ENCODE measurements at regions not wholly inside any gene's neighbourhood (a gene's known extent, or its start where the extent isn't known, plus 50 kb on each side); places are given as distances from the start of the nearest gene placed in this dataset.
A peak's percentile ranks its signal among the peaks of the same experiment; 100 is the strongest.

DNA sequence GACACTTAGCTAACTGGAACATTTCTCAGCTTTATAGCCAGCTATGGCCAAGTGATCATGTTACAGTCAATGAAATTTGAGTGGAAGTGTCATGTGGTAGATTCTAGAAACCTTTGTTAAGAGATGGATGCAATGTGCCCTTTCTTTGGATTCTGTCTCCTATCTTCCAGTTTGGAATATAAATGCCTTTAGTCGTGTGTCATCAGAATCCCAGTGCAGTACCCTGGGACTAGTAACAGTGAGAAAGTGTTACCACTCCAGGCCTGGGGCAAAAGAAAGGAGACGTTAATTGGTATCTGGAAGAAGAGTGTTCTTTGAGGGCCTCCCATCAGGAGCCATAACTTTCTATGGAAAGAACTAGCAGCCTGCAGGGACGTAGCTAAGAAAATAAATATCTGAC, 149.6 kb downstream of the SNX18 start:
- 63 to 75% methylated on average over 3 of the region's 3 CpGs for WGBS, 2 donors (ENCODE audit: low coverage in 1 of 2)

GRCh38 chr5:54663866-54664265, 146.3 kb downstream of the SNX18 start:
- H3K9me3 ChIP-seq, result peaks cover 0 to 4% (median 0%) of the 10 kb centered on the region in 3 donors
- no peak overlapping the region for H3K4me3 ChIP-seq
- H3K27ac ChIP-seq, result no peak overlapping the region
- no peaks in the 10 kb centered on the region for H3K27me3 ChIP-seq
- H3K4me1 ChIP-seq, result peaks cover 0 to 14% (median 0%) of the 10 kb centered on the region in 3 donors
- TF ChIP-seq POLR2AphosphoS5 (IDR thresholded peaks at IDR 0.05) (peak; percentile 84), CTCF (IDR thresholded peaks at IDR 0.05) (no peak)
- peak; percentile 82 for ATAC-seq
- WGBS, 2 donors (ENCODE audit: low coverage in 1 of 2), result 28 to 43% methylated on average over 5 of the region's 5 CpGs
- no peaks in the 10 kb centered on the region for H3K36me3 ChIP-seq

More for the DNA sequence above, 149.6 kb downstream of the SNX18 start:
- Histone ChIP-seq H3K27ac (no peak overlapping the region), H3K9me3 (peaks cover 0 to 4% (median 0%) of the 10 kb centered on the region in 3 donors), H3K4me3 (no peak overlapping the region), H3K36me3 (no peaks in the 10 kb centered on the region), H3K4me1 (peaks cover 0 to 3% (median 0%) of the 10 kb centered on the region in 3 donors), H3K27me3 (no peaks in the 10 kb centered on the region)
- no peak for TF ChIP-seq POLR2AphosphoS5 (IDR thresholded peaks at IDR 0.05)
- no peak for ATAC-seq

DNA sequence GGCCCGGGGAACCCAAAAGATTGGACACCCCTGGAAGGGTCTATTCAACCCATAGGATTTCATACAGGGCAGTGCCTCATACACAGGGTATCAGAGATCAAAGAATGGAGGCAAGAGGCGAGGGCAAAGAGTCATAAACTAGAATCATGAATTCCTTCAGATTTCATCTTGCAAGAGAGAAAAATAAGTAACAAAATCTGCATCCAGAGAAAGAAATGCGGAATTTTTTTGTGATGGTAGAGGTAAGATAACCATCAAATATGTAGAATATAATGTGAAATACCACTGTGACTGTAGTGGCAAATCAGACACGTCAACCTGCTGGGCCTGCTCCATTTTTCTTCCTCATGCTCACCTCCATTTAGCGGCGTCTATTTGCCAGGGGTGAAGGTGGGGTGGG, 143.6 kb downstream of the SNX18 start:
- H3K27ac ChIP-seq, result no peak overlapping the region
- no peak for TF ChIP-seq POLR2AphosphoS5 (IDR thresholded peaks at IDR 0.05)
- TF ChIP-seq POLR2A (IDR thresholded peaks at IDR 0.05), result no peak
- no peak for TF ChIP-seq CTCF (IDR thresholded peaks at IDR 0.05)
- no peak for TF ChIP-seq EP300 (IDR thresholded peaks at IDR 0.05)
- H3K36me3 ChIP-seq, result no peaks in the 10 kb centered on the region
- no peaks in the 10 kb centered on the region for H3K9me3 ChIP-seq
- WGBS, 2 donors (ENCODE audit: low coverage in 1 of 2), result 92 to 95% methylated on average over 3 to 4 of the region's 6 CpGs
- no peak overlapping the region for H3K4me3 ChIP-seq
- no peak for ATAC-seq
- H3K27me3 ChIP-seq, result no peaks in the 10 kb centered on the region
- peaks cover 0 to 26% (median 0%) of the 10 kb centered on the region in 3 donors for H3K4me1 ChIP-seq

- Histone ChIP-seq H3K4me3 (no peak overlapping the region), H3K36me3 (no peaks in the 10 kb centered on the region), H3K27ac (peak overlapping the region in 3 of 4 donors; percentile 33 to 54 (median 46)), H3K9me3 (no peaks in the 10 kb centered on the region), H3K4me1 (peaks cover 0 to 31% (median 2%) of the 10 kb centered on the region in 3 donors), H3K27me3 (no peaks in the 10 kb centered on the region)
- TF ChIP-seq POLR2AphosphoS5 (IDR thresholded peaks at IDR 0.05), result peak; percentile 60
- TF ChIP-seq POLR2A (IDR thresholded peaks at IDR 0.05), result no peak
- TF ChIP-seq CTCF (IDR thresholded peaks at IDR 0.05), result no peak
- no peak for TF ChIP-seq EP300 (IDR thresholded peaks at IDR 0.05)
- 26 to 57% methylated on average over 4 to 5 of the region's 5 CpGs for WGBS, 2 donors (ENCODE audit: low coverage in 1 of 2)
- no peak for ATAC-seq
Measured at GRCh38 chr5:54659700-54660131, 142.2 kb downstream of the SNX18 start.

DNA sequence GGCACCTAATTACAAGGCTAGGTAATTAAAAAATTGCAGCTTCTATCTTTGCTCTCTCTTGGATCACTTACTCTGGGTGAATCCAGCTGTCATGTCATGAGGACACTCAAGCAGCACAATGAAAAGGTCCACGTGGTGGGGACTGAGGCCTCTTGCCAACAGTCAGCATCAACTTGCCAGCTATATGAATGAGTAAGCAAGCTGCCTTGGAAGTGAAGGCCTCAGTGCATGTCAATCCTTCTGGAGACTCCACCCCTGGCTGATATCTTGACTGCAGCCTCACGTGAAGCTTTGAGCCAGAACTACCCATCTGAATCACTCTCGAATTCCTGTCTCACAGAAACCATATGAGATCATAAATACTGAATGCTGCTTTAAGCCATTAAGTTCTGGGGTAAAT, 140.5 kb downstream of the SNX18 start:
- peaks cover 0 to 31% (median 2%) of the 10 kb centered on the region in 3 donors for H3K4me1 ChIP-seq
- no peak overlapping the region for H3K4me3 ChIP-seq
- no peaks in the 10 kb centered on the region for H3K9me3 ChIP-seq
- H3K27me3 ChIP-seq, result no peaks in the 10 kb centered on the region
- no peak for ATAC-seq
- TF ChIP-seq POLR2A (IDR thresholded peaks at IDR 0.05) (no peak), CTCF (IDR thresholded peaks at IDR 0.05) (no peak), POLR2AphosphoS5 (IDR thresholded peaks at IDR 0.05) (no peak), EP300 (IDR thresholded peaks at IDR 0.05) (no peak)
- H3K27ac ChIP-seq, result no peak overlapping the region
- 50 to 87% methylated on average over 2 to 3 of the region's 3 CpGs for WGBS, 2 donors (ENCODE audit: low coverage in 1 of 2)
- no peaks in the 10 kb centered on the region for H3K36me3 ChIP-seq
